GM18907 (cell line): ENCODE measurements at regions not wholly inside any gene's neighbourhood (a gene's known extent, or its start where the extent isn't known, plus 50 kb on each side); places are given as distances from the start of the nearest gene placed in this dataset.

ENCODE experiments used
- ATAC-seq: cut with Tn5 transposase; IDR thresholded peaks from one replicate; pipeline ENCODE4 v1.9.1; 2021; ENCODE audit warnings: mild to moderate bottlenecking, moderate library complexity; ENCODE audit not compliant: unreplicated experiment

DNA sequence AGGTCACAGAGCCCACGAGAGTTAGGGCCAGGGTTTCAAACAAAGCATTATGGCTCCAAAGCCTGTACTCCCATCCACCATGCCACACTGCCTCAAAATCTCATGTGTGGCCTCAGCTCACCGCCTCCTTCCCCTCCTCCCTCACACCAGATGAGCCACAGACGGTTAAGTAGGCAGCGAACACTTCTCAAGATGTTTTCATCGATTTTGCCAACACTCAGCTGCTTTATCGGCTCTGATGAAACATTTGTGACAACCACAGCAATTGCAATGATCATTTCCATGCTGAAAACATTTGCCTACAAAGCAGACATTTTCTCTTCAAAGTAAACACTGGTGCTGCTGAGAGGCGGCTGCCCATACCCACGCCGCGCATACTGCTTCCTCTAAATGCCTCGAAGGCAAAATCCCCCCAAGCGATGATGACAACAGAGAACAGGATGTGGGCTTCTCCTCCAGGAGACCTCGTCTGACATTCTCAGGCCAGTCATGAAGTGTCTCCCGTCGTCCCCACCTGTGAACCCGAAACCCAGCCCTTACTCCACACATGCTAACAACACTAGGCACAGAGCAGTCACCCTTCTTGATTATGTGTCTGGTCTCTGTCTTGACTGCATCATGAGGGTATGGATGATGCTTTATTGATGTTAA is 599.2 kb downstream of the SOX6 start:
- ATAC-seq: no peak

DNA sequence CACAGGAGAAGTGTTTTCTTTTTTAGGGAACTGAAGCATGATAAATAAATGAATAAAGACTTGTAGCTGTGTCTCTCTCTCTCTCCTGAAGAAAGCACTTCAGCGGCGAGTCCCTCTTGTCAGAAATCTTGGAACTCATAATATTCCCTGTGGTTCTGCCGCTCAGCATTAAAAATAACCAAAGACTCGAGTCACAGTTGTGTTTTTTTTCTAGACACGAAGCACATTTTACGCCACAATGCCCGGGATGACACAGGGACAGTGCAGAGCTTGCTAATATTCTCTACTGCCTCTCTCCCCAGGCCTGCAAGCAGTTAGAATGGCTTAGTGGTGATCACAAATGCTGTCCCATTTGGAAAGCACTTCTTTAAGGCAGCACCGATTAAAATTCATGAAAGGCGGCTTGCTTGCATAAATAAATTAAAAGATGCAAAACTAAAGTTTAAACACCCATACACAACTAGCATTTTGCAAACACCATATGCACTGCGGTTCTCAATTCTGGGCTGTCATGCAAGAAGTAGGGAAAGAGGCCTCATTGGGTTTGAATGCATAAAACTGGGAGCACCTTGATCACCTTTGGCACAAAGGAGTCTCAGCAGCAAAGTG is 597.4 kb downstream of the SOX6 start:
- ATAC-seq: no peak

DNA sequence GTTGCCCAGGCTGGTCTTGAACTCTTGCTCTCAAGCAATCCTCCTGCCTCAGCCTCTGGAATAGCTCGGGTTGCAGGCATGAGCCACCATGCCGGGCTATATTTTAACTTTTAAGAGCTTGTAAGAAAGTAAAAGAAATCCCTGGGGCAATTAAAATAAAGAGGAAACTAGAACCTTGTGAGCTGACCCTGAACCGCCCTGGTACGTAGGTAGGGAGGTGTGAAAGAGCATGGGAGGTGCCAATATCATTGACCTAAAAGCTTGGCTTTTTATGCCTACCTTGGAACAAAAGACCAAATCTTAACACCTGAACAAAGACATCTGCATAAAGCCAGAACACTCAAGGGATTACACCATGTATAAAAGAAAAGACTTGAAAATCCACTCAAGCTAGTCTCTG is 595.1 kb downstream of the SOX6 start:
- ATAC-seq: no peak

DNA sequence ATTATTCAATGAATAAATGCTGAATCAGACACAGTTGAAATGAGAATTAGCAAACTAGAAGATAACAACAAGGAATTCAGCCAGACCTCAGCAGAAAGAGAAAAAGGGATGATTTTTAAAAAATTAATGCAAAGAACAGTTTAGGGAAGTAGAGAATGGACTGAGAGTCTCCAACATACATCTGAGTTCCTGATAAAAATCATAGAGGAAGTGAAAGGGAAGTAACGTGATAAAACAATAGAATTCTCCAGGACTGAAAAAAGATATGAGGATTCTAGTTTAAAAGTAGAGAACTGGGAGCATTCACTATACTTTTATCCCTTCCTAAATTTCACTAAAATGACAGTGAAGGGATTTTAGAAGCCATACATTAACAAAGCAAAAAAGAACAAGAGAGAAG is 592.0 kb downstream of the SOX6 start:
- no peak for ATAC-seq

DNA sequence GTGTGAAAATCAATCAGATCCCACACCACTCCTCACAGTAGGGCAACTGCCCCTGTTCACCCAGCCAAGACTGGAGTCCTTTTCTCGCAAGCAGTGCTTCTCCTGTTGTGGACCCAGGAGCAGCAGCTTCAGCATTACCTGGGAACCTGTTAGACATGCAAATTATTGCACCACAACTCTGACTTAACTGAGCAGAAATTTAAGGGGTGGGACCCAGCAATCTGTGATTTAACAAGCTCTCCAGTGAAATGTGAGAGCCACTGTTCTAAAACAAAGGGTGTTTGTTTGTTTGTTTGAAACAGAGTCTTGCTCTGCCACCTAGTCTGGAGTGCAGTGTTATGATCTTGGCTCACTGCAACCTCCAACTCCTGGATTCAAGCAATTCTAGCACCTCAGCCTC is 591.4 kb downstream of the SOX6 start:
- no peak for ATAC-seq

DNA sequence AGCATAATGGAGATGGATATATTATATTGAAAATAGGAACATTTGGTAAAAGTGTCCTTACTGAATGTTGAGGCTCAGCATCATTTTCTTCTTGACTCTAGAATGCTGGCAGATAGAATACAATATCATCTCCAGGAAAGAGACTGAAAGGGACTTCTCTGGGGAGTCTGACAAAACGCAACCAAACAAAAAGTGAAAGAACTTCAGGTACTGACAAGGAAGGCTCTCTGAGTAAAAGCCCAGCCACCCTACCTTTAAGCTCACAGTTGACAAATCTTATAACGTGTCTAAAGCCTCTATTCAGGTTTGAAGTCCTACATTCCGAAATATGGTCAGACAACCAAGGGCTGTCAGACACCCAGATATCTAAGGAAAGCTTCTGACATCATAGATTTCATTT is 590.8 kb downstream of the SOX6 start:
- ATAC-seq: no peak

DNA sequence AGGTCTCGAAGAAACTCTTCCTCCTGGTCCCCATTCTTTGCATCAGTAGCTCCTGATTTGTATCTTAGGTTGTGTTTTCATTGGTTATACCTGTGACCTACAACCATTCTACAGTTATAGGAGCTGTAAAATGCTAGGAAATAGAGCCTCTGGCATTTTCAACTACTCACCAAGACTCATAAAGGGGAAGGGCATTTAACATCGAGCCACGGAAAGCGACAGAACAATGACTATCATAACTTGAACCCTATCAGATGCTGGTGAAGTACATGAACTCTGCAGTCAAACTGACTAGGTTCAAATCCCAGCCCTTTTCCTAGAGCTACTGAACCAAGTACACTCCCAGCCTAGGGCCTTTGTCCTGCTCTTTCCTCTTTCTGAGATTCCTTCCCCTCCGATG is 588.0 kb downstream of the SOX6 start:
- no peak for ATAC-seq

DNA sequence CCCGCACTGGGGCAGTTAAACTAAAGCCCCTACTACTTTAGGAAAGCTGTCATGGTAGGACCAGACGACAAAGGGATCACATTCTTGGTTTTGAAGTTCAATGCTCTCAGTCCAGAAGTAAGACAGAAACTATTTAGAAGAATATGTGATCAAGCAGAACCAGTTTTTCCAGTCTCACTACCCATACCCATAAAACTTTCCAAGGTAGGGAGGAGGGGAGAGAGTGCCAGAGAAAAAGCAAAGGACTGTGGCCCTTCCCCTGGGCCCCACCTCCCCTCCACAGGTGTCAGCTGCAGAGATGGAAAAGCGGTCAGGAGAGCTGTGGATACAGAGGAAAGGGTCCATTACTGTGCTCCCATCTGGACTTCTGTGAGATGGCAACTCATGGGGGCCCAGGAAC is 587.1 kb downstream of the SOX6 start:
- no peak for ATAC-seq

DNA sequence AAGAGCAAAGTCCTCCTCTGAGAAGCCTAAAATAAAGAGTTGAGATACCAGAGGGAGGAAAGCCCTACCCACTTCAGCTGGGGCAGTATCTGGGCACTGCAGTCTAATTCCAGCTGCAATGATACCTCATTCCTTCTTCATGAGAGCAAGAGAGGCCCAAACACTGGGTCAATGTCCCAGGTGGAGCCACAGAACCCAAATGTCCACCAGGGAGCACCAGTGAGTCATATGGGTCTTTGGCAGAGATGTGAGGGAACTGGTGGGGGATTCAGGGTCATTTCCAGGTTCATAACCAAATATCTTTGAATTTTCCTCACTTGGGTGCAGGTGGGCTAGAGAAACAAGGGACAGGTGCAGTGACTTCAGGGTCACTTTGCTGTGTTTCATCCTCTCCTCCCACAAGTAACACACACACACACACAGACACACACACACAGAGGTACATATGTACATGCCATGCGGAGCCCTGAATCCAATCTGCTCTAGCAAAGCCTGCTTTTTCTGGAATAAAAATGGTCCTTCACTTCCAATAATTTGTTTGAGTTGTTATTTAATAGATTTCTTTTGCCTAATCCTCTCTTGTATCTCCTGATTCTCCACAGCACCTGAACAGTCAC is 585.4 kb downstream of the SOX6 start:
- peak; percentile 58 for ATAC-seq

DNA sequence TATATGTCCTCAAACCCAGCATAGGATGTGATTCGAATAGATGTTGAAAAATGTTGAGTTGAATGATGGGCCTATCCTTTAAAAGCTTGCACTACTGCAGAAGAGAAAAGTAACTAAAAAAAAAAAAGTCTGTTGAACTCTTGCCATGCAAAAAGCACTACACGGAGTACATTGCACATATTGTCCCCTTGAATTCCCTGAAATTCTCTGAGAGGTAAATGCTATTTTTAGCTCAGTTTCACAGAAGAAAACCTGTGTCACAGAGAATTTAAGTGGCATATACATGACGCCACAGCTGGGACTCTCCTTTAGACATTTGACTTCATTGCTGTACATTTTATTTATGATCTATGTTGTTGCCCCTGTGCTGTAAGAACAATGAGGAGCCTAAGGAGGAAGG is 583.8 kb downstream of the SOX6 start:
- no peak for ATAC-seq

DNA sequence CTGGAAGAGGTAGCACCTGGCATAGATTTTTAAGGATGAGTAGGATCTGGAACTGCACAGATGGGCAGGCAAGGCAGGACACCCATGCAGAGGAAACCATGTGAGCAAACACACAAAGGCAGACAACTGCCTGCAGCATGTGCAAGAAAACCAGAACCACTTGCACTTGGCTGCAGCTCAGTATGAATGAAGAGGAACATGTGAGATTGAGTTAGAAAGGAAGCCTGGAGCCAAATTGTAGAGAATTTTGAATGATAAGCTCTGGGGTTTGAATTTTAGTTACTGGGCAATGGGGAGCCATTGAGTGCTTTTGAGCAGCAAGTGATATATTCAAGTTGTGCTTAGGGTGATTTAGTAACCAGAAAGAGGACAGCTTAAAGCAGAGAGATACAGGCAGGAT is 583.4 kb downstream of the SOX6 start:
- no peak for ATAC-seq

DNA sequence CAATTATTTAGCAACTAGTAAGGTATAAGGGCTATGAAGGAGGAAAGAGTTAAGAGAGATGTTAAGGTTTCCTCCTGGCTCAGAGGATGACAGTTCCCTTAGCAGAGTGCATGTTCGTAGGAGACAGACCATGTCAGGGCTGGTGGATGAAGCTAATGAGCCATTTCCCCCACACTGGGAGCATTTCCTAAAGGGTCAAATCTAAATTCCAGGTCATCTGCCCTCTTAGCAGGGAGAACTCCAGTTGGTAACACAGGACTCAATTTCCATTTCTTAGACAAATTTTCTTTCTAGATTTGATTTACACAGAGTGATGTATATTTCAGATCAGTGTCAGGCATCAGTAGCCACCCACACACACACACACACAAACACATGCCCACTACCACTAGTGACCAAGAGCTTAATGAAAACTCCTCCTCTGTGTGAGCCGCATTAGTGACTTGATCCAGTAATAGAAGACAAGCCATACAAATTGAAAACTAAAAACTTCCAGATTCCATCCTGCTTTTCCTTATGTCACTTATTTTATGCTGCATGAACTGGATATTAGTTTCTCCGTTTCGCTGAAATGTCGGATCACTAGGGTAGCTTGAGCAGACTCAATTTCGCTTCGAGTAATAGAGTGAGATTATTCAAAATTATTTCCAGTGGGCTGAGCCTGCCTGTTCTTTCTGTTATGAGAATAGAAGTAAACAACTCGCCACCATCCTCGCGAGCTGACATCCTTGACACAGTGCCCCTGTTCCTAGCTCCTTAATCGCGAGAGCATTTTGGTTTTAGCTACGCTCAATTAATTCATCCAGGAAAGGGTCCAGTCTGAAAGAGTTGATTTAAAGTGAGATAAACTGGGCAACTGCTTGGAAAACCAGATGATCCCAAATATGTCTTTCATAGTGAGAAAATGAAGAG is 582.6 kb downstream of the SOX6 start:
- no peak for ATAC-seq

DNA sequence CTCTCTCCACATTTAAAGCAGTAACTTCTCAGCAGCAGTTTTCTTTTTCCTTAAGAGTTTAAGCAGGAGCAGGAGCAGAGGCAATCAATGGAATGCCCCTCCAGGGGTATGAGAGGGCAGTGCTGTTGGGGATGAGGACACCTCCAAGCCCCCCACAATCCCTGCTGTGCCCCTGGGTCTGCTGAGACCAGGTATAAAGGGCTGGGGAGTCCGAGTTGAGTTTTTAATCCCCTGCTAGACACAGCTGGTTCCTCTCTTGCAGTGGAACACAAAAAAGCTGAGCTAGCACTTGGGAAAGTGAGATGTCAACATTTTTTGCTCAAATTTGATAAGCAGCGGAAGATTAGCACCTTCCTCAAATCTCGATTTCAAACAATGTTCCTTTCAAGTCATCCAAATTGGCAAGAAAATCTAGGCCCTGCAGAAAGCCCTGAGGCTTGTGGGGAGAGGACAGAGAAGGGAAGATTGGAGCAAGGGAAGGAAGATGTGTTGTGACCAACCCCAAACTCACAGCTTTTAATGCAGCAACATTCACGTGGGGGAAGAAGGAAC is 581.9 kb downstream of the SOX6 start:
- ATAC-seq: no peak

DNA sequence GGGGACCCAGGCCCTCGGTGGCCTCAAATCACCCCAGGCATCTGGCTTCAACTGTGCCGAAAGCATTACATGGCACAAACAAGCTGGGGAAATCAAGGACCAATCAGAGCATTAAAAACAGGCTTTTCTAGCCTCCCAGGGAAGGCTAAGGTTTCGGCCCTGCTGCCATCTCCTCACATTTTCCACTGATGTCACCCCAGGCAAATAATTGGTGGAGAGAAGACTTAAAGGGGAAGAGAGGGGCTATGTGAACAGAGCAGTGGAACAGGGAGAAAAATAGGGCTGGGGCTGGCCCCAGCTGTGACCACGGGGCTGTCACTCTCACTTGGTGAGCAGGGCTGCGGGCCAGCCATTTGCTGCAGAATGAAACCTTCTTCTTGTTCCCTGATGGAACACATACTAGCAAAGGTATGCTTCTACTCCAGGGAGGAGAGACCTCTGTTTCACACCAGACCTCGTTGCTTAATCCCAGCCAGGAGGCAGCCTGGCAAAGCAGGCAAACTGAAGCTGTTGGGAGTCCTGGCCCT is 581.3 kb downstream of the SOX6 start:
- ATAC-seq: no peak

DNA sequence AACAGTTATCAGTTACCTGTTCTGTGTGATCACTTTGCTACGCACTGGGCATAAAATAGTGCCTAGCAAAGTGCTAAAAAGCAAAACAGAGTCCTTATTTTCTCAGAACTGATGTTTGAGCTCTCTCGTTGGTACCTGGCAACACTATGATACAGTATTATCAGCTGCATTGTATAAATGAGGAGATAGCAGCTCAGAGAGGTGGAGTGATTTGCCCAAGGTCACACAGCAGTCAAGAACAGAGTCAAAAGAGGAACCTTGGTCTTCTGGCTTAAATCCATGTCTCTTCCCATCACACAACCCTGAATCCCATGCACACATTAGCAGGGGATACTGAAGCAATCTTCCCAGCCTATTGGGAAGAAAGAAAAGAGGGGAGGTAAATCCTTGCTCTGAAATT is 580.5 kb downstream of the SOX6 start:
- no peak for ATAC-seq

DNA sequence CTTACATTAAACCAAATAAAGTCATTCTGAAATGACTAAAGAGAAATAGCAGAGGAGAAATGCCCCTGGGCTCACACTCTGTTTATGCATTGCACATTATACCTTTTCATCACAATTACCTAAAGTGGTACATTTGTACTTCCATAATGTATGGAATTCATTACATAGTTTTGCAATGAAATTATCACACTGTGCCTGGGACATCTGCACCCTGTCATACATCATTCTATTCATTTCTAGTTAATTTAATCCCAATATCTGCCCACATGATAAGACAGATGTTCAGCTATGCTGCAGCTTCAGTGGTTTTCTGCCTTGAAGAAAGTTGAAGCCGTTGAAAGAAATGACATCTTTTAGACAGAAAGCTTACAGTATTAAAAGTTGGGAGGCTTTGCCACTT is 580.0 kb downstream of the SOX6 start:
- ATAC-seq: no peak

DNA sequence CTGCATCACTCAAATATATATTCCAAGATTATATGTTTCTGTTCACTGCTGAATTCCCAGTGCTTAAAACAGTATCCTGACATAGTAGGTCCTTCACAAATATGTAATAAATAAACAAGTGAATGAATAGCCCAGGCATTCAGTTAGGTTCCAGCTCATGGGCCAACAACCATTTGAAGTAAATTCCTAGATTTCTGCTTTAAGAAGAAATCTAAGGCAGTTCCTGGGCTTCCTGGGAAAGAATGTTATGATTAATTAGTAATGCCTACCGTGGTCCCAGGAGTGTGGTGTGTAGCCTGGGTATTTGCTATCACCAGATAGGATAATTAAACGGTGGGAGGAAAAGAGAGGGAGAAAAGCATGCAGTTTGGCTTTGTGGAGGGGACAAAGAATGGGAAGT is 576.8 kb downstream of the SOX6 start:
- ATAC-seq: no peak

DNA sequence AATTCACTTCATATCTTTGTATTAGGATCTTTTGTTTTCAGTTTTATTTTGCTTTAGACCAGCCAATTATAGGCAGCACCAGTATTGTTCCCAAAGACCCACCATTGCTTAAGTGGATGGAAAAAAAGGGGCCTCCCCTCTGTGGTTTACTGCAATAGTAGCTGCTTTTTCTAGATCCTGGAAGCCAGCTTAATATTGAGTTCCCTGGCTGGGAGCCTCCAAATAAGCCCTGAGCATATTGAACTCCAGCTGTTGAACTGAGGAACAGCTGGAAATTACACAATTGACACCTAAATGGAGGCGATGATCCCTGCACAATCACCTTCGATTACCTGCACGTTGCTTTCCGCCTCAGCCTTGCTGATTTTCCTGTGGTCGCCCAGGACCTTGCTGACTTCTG is 576.0 kb downstream of the SOX6 start:
- ATAC-seq: no peak

DNA sequence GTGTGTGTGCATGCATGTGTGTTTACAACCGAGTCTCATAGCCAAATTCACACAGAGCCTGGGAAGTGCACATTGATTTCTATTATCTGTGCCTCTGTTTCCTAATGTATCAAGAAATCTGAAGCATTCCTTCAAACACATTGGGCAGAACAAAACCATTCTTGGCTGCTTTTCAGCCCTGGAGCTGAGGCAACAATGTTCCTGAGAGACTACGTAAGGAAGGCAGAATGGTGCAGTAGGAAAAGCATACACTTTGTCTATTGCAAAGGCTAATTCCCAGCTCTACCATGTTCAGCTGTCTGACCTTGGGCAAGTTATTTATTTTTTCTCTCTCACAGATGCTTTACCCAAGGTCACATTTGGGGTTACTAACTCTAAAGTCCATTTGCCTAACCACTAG is 575.5 kb downstream of the SOX6 start:
- ATAC-seq: no peak

DNA sequence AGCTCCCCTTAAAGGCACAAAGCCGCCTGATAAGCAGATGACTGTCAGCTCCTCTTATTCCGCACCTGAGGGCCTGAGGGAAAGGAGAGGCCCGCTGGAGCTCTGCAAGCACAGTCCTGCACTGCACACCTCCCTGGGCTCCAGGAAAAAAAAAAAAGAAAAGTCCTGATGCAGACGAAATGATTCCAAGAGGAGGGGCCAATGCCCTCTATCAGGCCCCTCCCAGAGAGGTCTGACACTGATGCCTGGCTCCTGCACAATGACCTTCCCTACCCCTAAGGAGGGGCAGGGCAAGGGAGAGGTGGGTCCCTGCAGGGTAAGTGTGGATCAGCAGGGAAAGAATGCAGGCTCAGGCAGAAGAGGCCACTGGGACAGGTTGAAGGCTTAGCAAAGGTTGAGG is 572.7 kb downstream of the SOX6 start:
- ATAC-seq: no peak
